ENCODE measurements at regions not wholly inside any gene's neighbourhood (a gene's known extent, or its start where the extent isn't known, plus 50 kb on each side); places are given as distances from the start of the nearest gene placed in this dataset.

DNA sequence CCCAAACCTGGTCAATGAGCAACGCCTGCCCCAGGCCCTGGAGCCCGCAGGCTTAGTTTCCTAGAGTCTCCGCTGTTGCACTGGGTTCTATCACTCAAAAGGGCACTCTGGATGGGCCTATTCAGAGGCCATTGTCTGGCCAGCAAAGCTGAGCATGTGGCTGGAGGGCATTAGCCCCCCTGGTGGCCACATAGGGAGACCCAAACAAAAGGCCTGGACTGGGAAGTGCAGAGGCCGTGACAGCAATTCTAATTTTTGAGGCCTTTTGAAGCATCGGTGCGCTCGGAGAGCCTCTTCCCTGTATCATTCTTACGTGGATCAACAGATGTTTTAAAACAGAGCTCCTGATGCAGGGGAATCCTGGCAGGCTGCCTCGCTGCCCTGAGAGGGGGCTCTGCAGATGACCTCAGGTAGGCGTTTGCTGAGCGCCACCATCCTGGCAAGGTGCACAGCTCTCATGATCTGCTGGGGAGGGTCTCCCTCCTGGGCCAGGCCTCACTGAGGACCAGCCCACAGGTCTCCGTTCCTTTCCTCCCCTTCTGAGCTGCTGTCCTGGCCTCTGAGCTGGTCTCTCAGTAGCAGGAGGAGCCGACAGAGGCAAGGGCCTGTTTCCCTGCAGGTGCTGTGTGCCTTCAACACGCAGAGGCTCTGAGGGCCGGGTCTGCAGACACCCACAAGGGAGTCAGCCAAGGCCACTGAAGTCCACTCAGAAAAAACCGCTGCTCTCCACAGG is 190.5 kb downstream of the URI1 start:
- H2AFZ ChIP-seq (ENCODE audit: low read depth) = no peak overlapping the region
- H3K4me3 ChIP-seq (IDR thresholded peaks at IDR 0.05; ENCODE audit: insufficient read depth, low read depth, low read length) = no peak overlapping the region
- H3K79me2 ChIP-seq (ENCODE audit: insufficient read depth, low read depth) = no peaks in the 10 kb centered on the region
- H3K4me2 ChIP-seq = no peak overlapping the region
- H4K20me1 ChIP-seq (ENCODE audit: insufficient read depth) = no peaks in the 10 kb centered on the region
- no peak overlapping the region for H3K9ac ChIP-seq
- H3K36me3 ChIP-seq (ENCODE audit: insufficient read depth) = no peaks in the 10 kb centered on the region
- H3K27me3 ChIP-seq (ENCODE audit: insufficient read depth, low read depth) = no peaks in the 10 kb centered on the region
- no peaks in the 10 kb centered on the region for H3K4me1 ChIP-seq (ENCODE audit: low read depth, poor library complexity, severe bottlenecking)
- TF ChIP-seq, protein P1, sequence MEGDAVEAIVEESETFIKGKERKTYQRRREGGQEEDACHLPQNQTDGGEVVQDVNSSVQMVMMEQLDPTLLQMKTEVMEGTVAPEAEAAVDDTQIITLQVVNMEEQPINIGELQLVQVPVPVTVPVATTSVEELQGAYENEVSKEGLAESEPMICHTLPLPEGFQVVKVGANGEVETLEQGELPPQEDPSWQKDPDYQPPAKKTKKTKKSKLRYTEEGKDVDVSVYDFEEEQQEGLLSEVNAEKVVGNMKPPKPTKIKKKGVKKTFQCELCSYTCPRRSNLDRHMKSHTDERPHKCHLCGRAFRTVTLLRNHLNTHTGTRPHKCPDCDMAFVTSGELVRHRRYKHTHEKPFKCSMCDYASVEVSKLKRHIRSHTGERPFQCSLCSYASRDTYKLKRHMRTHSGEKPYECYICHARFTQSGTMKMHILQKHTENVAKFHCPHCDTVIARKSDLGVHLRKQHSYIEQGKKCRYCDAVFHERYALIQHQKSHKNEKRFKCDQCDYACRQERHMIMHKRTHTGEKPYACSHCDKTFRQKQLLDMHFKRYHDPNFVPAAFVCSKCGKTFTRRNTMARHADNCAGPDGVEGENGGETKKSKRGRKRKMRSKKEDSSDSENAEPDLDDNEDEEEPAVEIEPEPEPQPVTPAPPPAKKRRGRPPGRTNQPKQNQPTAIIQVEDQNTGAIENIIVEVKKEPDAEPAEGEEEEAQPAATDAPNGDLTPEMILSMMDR (conservative IDR thresholded peaks at IDR 0.05; ENCODE audit: low read depth, low read length) = no peak
- H3K27ac ChIP-seq = no peak overlapping the region

DNA sequence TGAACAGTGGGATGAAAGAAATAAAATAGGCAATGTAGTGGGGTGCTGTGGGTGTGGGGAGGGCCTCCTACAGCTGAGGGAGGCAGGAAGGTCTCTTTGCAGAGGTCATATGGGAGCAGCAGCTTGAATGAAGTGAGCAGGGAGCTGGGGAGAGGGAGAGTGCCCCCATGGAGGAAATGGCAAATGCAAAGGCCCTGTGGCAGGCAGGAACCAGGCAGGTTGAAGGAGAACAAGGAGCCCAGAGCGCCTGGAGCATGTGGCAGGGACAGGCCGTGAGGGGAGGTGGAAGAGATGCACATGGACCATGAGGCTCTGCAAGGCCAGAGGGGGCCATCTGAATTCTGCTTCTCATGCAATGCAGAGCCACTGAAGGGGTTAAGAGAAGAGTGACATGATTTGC is 191.8 kb downstream of the URI1 start:
- H3K79me2 ChIP-seq (ENCODE audit: insufficient read depth, low read depth) = no peaks in the 10 kb centered on the region
- H3K4me3 ChIP-seq (IDR thresholded peaks at IDR 0.05; ENCODE audit: insufficient read depth, low read depth, low read length) = no peak overlapping the region
- no peak overlapping the region for H3K27ac ChIP-seq
- H3K9ac ChIP-seq = no peak overlapping the region
- no peaks in the 10 kb centered on the region for H3K27me3 ChIP-seq (ENCODE audit: insufficient read depth, low read depth)
- H2AFZ ChIP-seq (ENCODE audit: low read depth) = no peak overlapping the region
- no peaks in the 10 kb centered on the region for H3K36me3 ChIP-seq (ENCODE audit: insufficient read depth)
- TF ChIP-seq, protein P1 (conservative IDR thresholded peaks at IDR 0.05; ENCODE audit: low read depth, low read length) = no peak
- no peak overlapping the region for H3K4me2 ChIP-seq
- H3K4me1 ChIP-seq (ENCODE audit: low read depth, poor library complexity, severe bottlenecking) = no peaks in the 10 kb centered on the region
- H4K20me1 ChIP-seq (ENCODE audit: insufficient read depth) = no peaks in the 10 kb centered on the region

DNA sequence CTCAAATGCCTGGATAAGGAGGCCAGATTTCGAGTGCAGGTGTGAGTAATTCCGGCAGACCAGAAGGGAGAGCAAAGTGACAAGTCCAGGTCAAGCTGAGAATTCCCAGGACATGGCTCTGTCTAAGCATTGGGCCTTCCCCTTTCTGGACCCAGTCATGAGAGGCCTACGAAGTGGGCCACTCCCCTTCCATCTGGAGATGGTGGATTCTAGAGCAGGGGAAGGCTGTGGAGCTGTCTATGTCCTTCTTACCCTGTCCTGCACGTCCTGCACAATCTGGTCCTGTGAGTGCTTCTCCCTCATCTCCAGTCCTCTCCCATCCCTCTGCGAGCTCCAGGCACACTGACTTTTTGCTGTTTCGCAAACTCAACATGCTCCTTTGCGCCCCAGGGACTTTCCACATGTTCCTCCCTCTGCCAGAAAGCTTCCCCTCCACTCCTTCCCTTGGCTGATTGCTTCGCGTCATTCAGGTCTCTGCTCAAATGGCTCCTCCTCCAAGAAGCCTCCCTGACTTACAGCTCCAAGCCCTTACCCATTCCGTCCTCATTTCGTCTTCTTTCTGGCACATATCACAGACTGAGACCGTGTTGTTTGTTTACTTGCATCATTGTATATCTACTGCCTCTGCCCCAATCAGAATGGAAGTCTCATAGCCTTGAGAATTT is 193.2 kb downstream of the URI1 start:
- H3K36me3 ChIP-seq (ENCODE audit: insufficient read depth) = no peaks in the 10 kb centered on the region
- H3K27me3 ChIP-seq (ENCODE audit: insufficient read depth, low read depth) = no peaks in the 10 kb centered on the region
- H3K27ac ChIP-seq = no peak overlapping the region
- no peak overlapping the region for H3K9ac ChIP-seq
- H3K4me3 ChIP-seq (IDR thresholded peaks at IDR 0.05; ENCODE audit: insufficient read depth, low read depth, low read length) = no peak overlapping the region
- TF ChIP-seq, protein P1 (conservative IDR thresholded peaks at IDR 0.05; ENCODE audit: low read depth, low read length) = no peak
- H3K4me2 ChIP-seq = no peak overlapping the region
- no peaks in the 10 kb centered on the region for H3K4me1 ChIP-seq (ENCODE audit: low read depth, poor library complexity, severe bottlenecking)
- H3K79me2 ChIP-seq (ENCODE audit: insufficient read depth, low read depth) = no peaks in the 10 kb centered on the region
- no peak overlapping the region for H2AFZ ChIP-seq (ENCODE audit: low read depth)
- H4K20me1 ChIP-seq (ENCODE audit: insufficient read depth) = no peaks in the 10 kb centered on the region

DNA sequence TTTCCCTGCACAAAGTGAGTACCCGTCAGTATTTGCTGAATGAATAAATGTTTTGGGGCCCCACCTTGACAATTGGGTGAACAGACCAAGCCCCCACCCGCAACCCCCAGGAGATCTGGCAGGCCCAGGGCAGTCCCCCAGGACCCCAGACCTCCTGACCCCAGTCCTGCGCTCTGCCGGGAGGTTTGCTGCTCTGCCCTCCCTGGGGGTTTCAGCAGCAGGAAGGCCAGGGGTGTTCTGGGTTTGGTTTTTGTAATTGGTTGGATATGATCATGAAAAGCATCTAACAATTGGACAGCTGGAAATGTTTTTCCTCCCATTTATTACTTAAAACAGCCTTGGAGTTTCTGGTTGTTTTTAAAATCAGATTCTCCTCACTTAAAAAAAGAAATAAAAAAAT is 193.8 kb downstream of the URI1 start:
- Histone ChIP-seq H3K79me2 (ENCODE audit: insufficient read depth, low read depth) (no peaks in the 10 kb centered on the region), H3K27ac (no peak overlapping the region), H3K4me2 (no peak overlapping the region), H3K27me3 (ENCODE audit: insufficient read depth, low read depth) (no peaks in the 10 kb centered on the region), H2AFZ (ENCODE audit: low read depth) (no peak overlapping the region), H3K4me3 (IDR thresholded peaks at IDR 0.05; ENCODE audit: insufficient read depth, low read depth, low read length) (no peak overlapping the region), H3K36me3 (ENCODE audit: insufficient read depth) (no peaks in the 10 kb centered on the region), H3K9ac (no peak overlapping the region), H4K20me1 (ENCODE audit: insufficient read depth) (no peaks in the 10 kb centered on the region), H3K4me1 (ENCODE audit: low read depth, poor library complexity, severe bottlenecking) (no peaks in the 10 kb centered on the region)
- TF ChIP-seq, protein P1 (conservative IDR thresholded peaks at IDR 0.05; ENCODE audit: low read depth, low read length) = no peak
